Osteoblast (primary cell): ENCODE measurements at regions not wholly inside any gene's neighbourhood (a gene's known extent, or its start where the extent isn't known, plus 50 kb on each side); places are given as distances from the start of the nearest gene placed in this dataset.

Source experiments
- DNase-seq: peaks from one replicate; pipeline ENCODE4 v3.0.0; 2011; ENCODE audit warnings: low spot score, mixed read lengths; ENCODE audit not compliant: insufficient read length; ENCODE audit errors: missing footprints
- H2AFZ ChIP-seq: 2 replicates; pipeline ENCODE4 v1.6.0; 2011; ENCODE audit warnings: mild to moderate bottlenecking, low read length
- H3K27ac ChIP-seq: 2 replicates; pipeline ENCODE4 v1.5.1; 2011; ENCODE audit warnings: mild to moderate bottlenecking, low read depth, low read length, moderate library complexity
- H3K27me3 ChIP-seq: 2 replicates; pipeline ENCODE4 v1.6.0; 2012; ENCODE audit warnings: mild to moderate bottlenecking, control low read depth, inconsistent platforms, low read length, moderate library complexity; ENCODE audit not compliant: insufficient read depth
- H3K36me3 ChIP-seq: 2 replicates; pipeline ENCODE4 v1.5.1; 2011; ENCODE audit warnings: mild to moderate bottlenecking, low read length, control low read depth, moderate library complexity; ENCODE audit not compliant: insufficient read depth
- H3K4me1 ChIP-seq: 2 replicates; pipeline ENCODE4 v1.5.1; 2011; ENCODE audit warnings: mild to moderate bottlenecking, low read length, control low read depth, moderate library complexity; ENCODE audit not compliant: insufficient read depth
- H3K4me2 ChIP-seq: 2 replicates; pipeline ENCODE4 v1.6.0; 2011; ENCODE audit warnings: mild to moderate bottlenecking, low read length; ENCODE audit not compliant: insufficient read depth
- H3K4me3 ChIP-seq: fragments of 200-600 bp; sonication (generic); 3 replicates; pipeline ENCODE4 v1.5.1; 2012; ENCODE audit warnings: mild to moderate bottlenecking, low read length, inconsistent platforms; ENCODE audit not compliant: insufficient read depth
- H3K79me2 ChIP-seq: 2 replicates; pipeline ENCODE4 v1.6.0; 2012; ENCODE audit warnings: mild to moderate bottlenecking, low read length, control low read depth, inconsistent platforms; ENCODE audit not compliant: insufficient read depth
- H3K9me3 ChIP-seq: 2 replicates; pipeline ENCODE4 v1.5.1; 2011; ENCODE audit warnings: low read depth, low read length, control low read depth
- H4K20me1 ChIP-seq: 2 replicates; pipeline ENCODE4 v1.6.0; 2012; ENCODE audit warnings: mild to moderate bottlenecking, low read length, control low read depth; ENCODE audit not compliant: insufficient read depth
- TF ChIP-seq, protein P1 (sequence below): IDR thresholded peaks from 2 replicates; pipeline ENCODE4 v1.5.1; 2011; ENCODE audit warnings: mild to moderate bottlenecking, low read depth, low read length, moderate library complexity; ENCODE audit errors: extremely low read depth

DNA sequence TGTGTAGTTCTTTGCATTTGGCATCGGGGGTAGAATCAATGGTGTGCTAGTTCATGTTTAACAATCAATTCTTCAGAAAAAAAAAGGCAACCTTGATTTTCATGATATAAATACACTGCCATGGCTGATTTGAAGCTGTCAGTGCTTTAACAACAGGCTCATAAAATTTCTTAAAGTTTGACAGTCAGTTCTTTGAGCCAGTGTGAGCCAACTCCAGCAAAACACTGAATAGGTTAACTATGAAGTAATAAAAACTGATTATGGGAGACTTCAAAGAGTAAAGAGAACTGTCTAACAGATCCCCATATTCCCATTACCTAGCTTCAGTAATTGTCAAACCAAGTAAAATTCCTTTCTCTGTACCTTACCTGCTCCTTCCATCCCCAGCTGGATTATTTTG is 241.7 kb upstream of the SUCLG2 start:
- Histone ChIP-seq H3K27ac (no peak overlapping the region), H3K4me2 (no peak overlapping the region), H3K9me3 (no peaks in the 10 kb centered on the region), H3K4me3 (no peak overlapping the region), H4K20me1 (no peaks in the 10 kb centered on the region), H3K4me1 (no peaks in the 10 kb centered on the region), H3K27me3 (no peaks in the 10 kb centered on the region), H2AFZ (no peak overlapping the region), H3K36me3 (no peaks in the 10 kb centered on the region), H3K79me2 (no peaks in the 10 kb centered on the region)
- TF ChIP-seq, protein P1, sequence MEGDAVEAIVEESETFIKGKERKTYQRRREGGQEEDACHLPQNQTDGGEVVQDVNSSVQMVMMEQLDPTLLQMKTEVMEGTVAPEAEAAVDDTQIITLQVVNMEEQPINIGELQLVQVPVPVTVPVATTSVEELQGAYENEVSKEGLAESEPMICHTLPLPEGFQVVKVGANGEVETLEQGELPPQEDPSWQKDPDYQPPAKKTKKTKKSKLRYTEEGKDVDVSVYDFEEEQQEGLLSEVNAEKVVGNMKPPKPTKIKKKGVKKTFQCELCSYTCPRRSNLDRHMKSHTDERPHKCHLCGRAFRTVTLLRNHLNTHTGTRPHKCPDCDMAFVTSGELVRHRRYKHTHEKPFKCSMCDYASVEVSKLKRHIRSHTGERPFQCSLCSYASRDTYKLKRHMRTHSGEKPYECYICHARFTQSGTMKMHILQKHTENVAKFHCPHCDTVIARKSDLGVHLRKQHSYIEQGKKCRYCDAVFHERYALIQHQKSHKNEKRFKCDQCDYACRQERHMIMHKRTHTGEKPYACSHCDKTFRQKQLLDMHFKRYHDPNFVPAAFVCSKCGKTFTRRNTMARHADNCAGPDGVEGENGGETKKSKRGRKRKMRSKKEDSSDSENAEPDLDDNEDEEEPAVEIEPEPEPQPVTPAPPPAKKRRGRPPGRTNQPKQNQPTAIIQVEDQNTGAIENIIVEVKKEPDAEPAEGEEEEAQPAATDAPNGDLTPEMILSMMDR: no peak
- no peak for DNase-seq

DNA sequence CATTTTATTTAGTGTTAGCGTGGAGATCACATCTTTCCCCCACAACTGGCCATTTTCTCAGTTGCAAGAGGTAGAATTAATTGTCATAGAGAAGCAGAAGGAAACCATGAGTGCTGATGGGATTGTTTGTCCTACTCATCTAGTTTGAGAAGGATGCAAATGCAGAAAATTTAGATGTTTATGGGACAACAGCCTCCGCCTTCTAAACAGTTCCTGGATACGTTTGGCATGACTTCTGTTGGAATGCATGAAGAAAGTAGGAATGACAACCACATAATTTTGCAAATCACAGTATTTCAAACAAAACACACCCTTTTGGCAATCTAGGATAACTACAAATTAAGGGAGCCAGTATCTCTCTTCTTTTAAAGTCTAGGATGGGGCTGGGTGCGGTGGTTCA is 240.1 kb upstream of the SUCLG2 start:
- no peaks in the 10 kb centered on the region for H3K79me2 ChIP-seq
- TF ChIP-seq, protein P1: no peak
- H3K36me3 ChIP-seq: no peaks in the 10 kb centered on the region
- H2AFZ ChIP-seq: no peak overlapping the region
- H4K20me1 ChIP-seq: no peaks in the 10 kb centered on the region
- H3K4me1 ChIP-seq: no peaks in the 10 kb centered on the region
- no peak overlapping the region for H3K27ac ChIP-seq
- no peak for DNase-seq
- no peaks in the 10 kb centered on the region for H3K27me3 ChIP-seq
- H3K9me3 ChIP-seq: no peaks in the 10 kb centered on the region
- no peak overlapping the region for H3K4me3 ChIP-seq
- H3K4me2 ChIP-seq: no peak overlapping the region

DNA sequence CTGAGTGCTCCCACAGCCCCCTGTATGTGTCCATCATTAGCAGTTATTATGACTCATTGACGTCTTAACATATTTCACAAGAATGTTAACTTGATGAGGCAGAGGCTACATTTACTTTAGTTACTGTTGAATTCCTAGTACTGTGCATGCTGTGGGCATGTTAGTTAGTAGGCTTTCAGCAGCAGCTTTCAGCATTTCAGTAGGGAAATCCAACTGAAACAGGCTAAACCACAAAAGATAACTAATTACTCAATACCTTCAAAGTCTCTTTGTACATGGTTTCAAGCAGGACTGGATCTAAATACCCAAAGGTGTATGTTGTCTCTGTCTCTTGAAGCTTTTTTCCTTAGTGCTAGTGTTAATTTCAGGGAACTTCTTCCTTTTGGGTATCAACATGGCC is 229.9 kb upstream of the SUCLG2 start:
- TF ChIP-seq, protein P1: no peak
- Histone ChIP-seq H3K9me3 (no peaks in the 10 kb centered on the region), H3K4me1 (no peaks in the 10 kb centered on the region), H3K79me2 (no peaks in the 10 kb centered on the region), H3K27ac (no peak overlapping the region), H3K4me3 (no peak overlapping the region), H3K27me3 (no peaks in the 10 kb centered on the region), H3K36me3 (no peaks in the 10 kb centered on the region), H2AFZ (no peak overlapping the region), H4K20me1 (no peaks in the 10 kb centered on the region), H3K4me2 (no peak overlapping the region)
- DNase-seq: no peak

DNA sequence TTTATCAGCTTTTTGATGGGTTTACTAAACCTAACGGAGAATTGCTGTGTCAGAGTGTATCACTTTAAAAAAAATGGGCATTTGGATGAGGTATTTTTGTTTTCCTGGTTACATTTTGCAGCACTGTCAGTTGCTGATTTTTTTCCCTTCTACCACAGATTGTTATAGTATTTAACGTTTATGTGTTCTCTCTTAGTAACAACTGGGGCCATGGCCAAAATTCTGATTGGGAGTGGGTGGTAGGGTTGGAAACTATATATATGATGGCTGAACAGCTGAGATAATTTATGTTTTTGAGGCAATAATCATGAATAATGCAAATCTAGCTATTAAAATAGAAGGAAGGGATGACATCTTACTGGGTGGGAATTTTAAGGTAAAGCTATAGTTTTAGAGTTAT is 229.4 kb upstream of the SUCLG2 start:
- Histone ChIP-seq H3K79me2 (no peaks in the 10 kb centered on the region), H3K9me3 (no peaks in the 10 kb centered on the region), H3K4me3 (no peak overlapping the region), H3K4me1 (no peaks in the 10 kb centered on the region), H2AFZ (no peak overlapping the region), H3K36me3 (no peaks in the 10 kb centered on the region), H4K20me1 (no peaks in the 10 kb centered on the region), H3K4me2 (no peak overlapping the region), H3K27ac (no peak overlapping the region), H3K27me3 (no peaks in the 10 kb centered on the region)
- no peak for DNase-seq
- TF ChIP-seq, protein P1: no peak
